PC-3 (cell line): ENCODE measurements at regions not wholly inside any gene's neighbourhood (a gene's known extent, or its start where the extent isn't known, plus 50 kb on each side); places are given as distances from the start of the nearest gene placed in this dataset.
"Not testable (repeated sequence)": the region's sequence is repeated elsewhere in the genome, so short reads cannot be mapped to it uniquely, and the experiment has no call there.

Experiments used
- ATAC-seq: fragments of 200-7000 bp; cut with Tn5 transposase; 2 replicates; pipeline ENCODE4 v1.9.1; 2020; ENCODE audit warnings: mild to moderate bottlenecking, moderate library complexity
- BruUV-seq: library from RNA; stranded (reverse); fragments of 400-500 nt; replicated peaks from 2 replicates; lab custom pipeline; 2021; lab: Mats Ljungman, UMichigan
- CTCF ChIA-PET: fragments of 300-600 bp; sonication (Branson Sonifier 250); formaldehyde crosslinking; loops from one replicate; lab custom pipeline; 2022; ENCODE audit warnings: antibody characterized with exemption; lab: Charles Lee
- POLR2A ChIA-PET: fragments of 300-600 bp; sonication (Branson Sonifier 250); formaldehyde crosslinking; loops from one replicate; lab custom pipeline; 2022; ENCODE audit warnings: antibody characterized with exemption; ENCODE audit not compliant: unreplicated experiment; lab: Charles Lee
- DNase-seq: peaks from one replicate; pipeline ENCODE4 v3.0.0-alpha.2; 2015
- H2AFZ ChIP-seq: fragments of 300-600 bp; sonication (generic); 2 replicates; pipeline ENCODE4 v1.6.0; 2016; ENCODE audit warnings: antibody characterized with exemption, low read length
- H3F3A ChIP-seq: fragments of 300-600 bp; sonication (generic); one replicate; pipeline ENCODE4 v1.6.0; 2017; ENCODE audit warnings: antibody characterized with exemption, low read length, control low read depth, mild to moderate bottlenecking; ENCODE audit not compliant: unreplicated experiment
- H3K27ac ChIP-seq: fragments of 300-600 bp; sonication (generic); 2 replicates; pipeline ENCODE4 v1.5.1; 2016; ENCODE audit warnings: mild to moderate bottlenecking, low read length
- H3K27me3 ChIP-seq: fragments of 300-600 bp; sonication (generic); 2 replicates; pipeline ENCODE4 v1.6.1; 2016; ENCODE audit warnings: low read length, mixed read lengths
- H3K36me3 ChIP-seq: fragments of 300-600 bp; sonication (generic); 2 replicates; pipeline ENCODE4 v1.6.1; 2016; ENCODE audit warnings: low read depth, mixed run types, low read length, mixed read lengths
- H3K4me1 ChIP-seq: fragments of 300-600 bp; sonication (generic); 2 replicates; pipeline ENCODE4 v1.5.1; 2016; ENCODE audit warnings: low read length; ENCODE audit not compliant: insufficient read depth
- H3K4me2 ChIP-seq: fragments of 300-600 bp; sonication (generic); 2 replicates; pipeline ENCODE4 v1.6.0; 2016; ENCODE audit warnings: low read length
- H3K4me3 ChIP-seq: fragments of 300-600 bp; sonication (generic); 2 replicates; pipeline ENCODE4 v1.5.1; 2016; ENCODE audit warnings: mild to moderate bottlenecking, low read length, mixed read lengths
- H3K79me2 ChIP-seq: fragments of 300-600 bp; sonication (generic); 2 replicates; pipeline ENCODE4 v1.6.1; 2017; ENCODE audit warnings: low read length, mixed read lengths
- H3K9ac ChIP-seq: fragments of 300-600 bp; sonication (generic); 2 replicates; pipeline ENCODE4 v1.6.0; 2016; ENCODE audit warnings: mild to moderate bottlenecking, low read length
- H3K9me2 ChIP-seq: fragments of 300-600 bp; sonication (generic); replicated peaks from 2 replicates; pipeline ENCODE4 v1.6.1; 2016; ENCODE audit warnings: mixed run types, low read length, mixed read lengths
- H3K9me3 ChIP-seq: fragments of 300-600 bp; sonication (generic); 2 replicates; pipeline ENCODE4 v1.6.1; 2016; ENCODE audit warnings: low read length, mixed read lengths
- H4K20me1 ChIP-seq: fragments of 300-600 bp; sonication (generic); 2 replicates; pipeline ENCODE4 v1.6.1; 2016; ENCODE audit warnings: low read length, mixed read lengths
- EZH2 ChIP-seq: fragments of 300-600 bp; sonication (generic); IDR thresholded peaks from one replicate; pipeline ENCODE4 v1.6.1; 2017; ENCODE audit warnings: antibody characterized with exemption, mild to moderate bottlenecking, low read length; ENCODE audit not compliant: unreplicated experiment
- EZH2phosphoT487 ChIP-seq: fragments of 300-600 bp; sonication (generic); IDR thresholded peaks from 2 replicates; pipeline ENCODE4 v1.6.1; 2018; ENCODE audit warnings: mild to moderate bottlenecking, antibody characterized with exemption, low read length, borderline replicate concordance
- intact Hi-C: fragments of 100-400 bp; cut with micrococcal nuclease; formaldehyde crosslinking; loops from 2 replicates; pipeline ENCODE4 v1.9.0; 2023
- TF ChIP-seq, protein P1 (sequence below): fragments of 300-600 bp; sonication (generic); conservative IDR thresholded peaks from 2 replicates; pipeline ENCODE4 v1.5.1; 2017; ENCODE audit warnings: antibody characterized with exemption, low read depth, mild to moderate bottlenecking, low read length

DNA sequence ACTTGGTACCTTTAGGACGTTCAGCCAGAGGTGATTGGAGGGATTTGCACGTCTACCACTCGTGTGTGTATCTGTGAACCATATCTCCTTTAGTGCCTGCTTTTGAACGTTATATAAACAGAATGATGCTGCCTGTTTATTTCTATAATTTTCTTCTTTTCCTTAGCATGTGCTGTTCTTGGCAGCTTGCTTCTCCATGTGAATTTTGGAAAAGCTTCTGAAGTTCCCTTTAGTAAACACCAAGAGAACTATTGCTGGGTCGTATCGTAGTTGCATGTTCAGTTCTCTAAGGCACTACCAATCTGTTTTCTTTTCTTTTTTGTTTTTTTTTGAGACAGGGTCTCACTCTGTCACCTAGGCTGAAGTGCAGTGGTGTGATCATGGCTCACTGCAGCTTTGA, 73.8 kb upstream of the FANCC start:
- H3K4me3 ChIP-seq, BruUV-seq, DNase-seq, H3K79me2 ChIP-seq, H2AFZ ChIP-seq, H3K9me2 ChIP-seq, H3K9ac ChIP-seq, H3K4me2 ChIP-seq, CTCF ChIA-PET, H3F3A ChIP-seq, H3K27ac ChIP-seq, H3K36me3 ChIP-seq, ATAC-seq, H3K27me3 ChIP-seq, intact Hi-C loops, H3K4me1 ChIP-seq, POLR2A ChIA-PET, H4K20me1 ChIP-seq, H3K9me3 ChIP-seq: not testable (repeated sequence)

DNA sequence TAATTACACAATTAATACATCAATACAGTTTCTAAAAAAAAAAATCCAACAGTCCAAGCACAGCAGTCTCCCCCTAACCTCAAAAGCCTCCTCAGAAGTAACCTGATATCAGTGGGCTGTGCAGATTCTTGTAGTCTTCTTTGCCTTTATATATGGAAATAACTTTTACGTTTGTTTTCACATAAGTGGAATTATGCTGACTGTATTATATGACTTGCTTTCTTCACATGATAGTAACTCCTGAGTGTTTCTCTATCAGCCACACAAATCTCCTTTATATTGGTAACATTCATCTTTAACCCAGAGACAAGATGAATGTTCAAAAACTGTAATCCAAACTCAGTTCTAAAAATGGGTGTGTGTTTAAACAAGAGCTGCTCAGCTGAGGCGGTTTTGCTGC, 71.9 kb upstream of the FANCC start:
- BruUV-seq, result no TSS peak
- CTCF ChIA-PET, result no interaction called here
- POLR2A ChIA-PET, result no interaction called here

GRCh38 chr9:95386843-95387242, 69.3 kb upstream of the FANCC start:
- TF ChIP-seq EZH2 (no peak), EZH2phosphoT487 (no peak)
- TF ChIP-seq, protein P1, sequence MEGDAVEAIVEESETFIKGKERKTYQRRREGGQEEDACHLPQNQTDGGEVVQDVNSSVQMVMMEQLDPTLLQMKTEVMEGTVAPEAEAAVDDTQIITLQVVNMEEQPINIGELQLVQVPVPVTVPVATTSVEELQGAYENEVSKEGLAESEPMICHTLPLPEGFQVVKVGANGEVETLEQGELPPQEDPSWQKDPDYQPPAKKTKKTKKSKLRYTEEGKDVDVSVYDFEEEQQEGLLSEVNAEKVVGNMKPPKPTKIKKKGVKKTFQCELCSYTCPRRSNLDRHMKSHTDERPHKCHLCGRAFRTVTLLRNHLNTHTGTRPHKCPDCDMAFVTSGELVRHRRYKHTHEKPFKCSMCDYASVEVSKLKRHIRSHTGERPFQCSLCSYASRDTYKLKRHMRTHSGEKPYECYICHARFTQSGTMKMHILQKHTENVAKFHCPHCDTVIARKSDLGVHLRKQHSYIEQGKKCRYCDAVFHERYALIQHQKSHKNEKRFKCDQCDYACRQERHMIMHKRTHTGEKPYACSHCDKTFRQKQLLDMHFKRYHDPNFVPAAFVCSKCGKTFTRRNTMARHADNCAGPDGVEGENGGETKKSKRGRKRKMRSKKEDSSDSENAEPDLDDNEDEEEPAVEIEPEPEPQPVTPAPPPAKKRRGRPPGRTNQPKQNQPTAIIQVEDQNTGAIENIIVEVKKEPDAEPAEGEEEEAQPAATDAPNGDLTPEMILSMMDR, result no peak
- H2AFZ ChIP-seq, result no peak overlapping the region
- no peaks in the 10 kb centered on the region for H4K20me1 ChIP-seq
- DNase-seq, result no peak
- no peaks in the 10 kb centered on the region for H3K9me3 ChIP-seq
- POLR2A ChIA-PET, result no interaction called here
- no peak overlapping the region for H3K9ac ChIP-seq
- no peak overlapping the region for H3K4me2 ChIP-seq
- H3K27me3 ChIP-seq, result no peaks in the 10 kb centered on the region
- no peaks in the 10 kb centered on the region for H3K36me3 ChIP-seq
- intact Hi-C loops, result no loop called here
- H3K27ac ChIP-seq, result no peak overlapping the region
- no peaks in the 10 kb centered on the region for H3K79me2 ChIP-seq
- no peaks in the 10 kb centered on the region for H3K9me2 ChIP-seq
- ATAC-seq, result no peak
- no peak overlapping the region for H3K4me3 ChIP-seq
- CTCF ChIA-PET, result no interaction called here
- BruUV-seq, result no TSS peak
- no peaks in the 10 kb centered on the region for H3F3A ChIP-seq
- peaks cover 22% of the 10 kb centered on the region for H3K4me1 ChIP-seq

More for the DNA sequence above, 71.9 kb upstream of the FANCC start:
- Histone ChIP-seq H3K36me3 (no peaks in the 10 kb centered on the region), H3K9me2 (no peaks in the 10 kb centered on the region), H4K20me1 (no peaks in the 10 kb centered on the region), H3K4me2 (no peak overlapping the region), H3K27ac (no peak overlapping the region), H3K4me3 (no peak overlapping the region), H3K9ac (no peak overlapping the region), H2AFZ (no peak overlapping the region), H3K27me3 (no peaks in the 10 kb centered on the region), H3F3A (no peaks in the 10 kb centered on the region), H3K9me3 (no peaks in the 10 kb centered on the region), H3K4me1 (no peaks in the 10 kb centered on the region), H3K79me2 (no peaks in the 10 kb centered on the region)
- TF ChIP-seq EZH2 (no peak), EZH2phosphoT487 (no peak)
- no peak for ATAC-seq
- intact Hi-C loops, result no loop called here
- no peak for DNase-seq

DNA sequence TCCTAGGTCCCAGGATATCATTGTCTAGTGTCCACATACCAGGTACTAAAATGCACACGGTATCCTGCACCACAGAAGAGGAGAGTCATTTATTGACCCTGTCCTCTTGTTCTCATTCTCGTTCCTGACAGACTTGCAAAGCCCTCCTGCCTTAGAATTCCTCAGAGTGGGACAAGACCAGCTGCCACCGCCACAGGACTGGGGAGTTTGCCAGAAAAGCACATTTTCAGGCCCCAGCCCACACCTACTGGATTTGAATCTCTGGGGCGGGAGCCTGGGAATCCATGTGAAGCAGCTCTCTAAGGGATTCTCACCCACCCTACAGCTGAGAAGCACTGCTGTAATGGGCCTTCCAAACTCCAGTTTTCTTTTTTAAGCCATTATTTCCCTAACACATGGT, 68.0 kb upstream of the FANCC start:
- H3K27me3 ChIP-seq, result no peaks in the 10 kb centered on the region
- no peaks in the 10 kb centered on the region for H3F3A ChIP-seq
- ATAC-seq (no peak), DNase-seq (no peak)
- BruUV-seq, result no TSS peak
- CTCF ChIA-PET, result no interaction called here
- no peak overlapping the region for H2AFZ ChIP-seq
- intact Hi-C loops, result no loop called here
- H3K36me3 ChIP-seq, result no peaks in the 10 kb centered on the region
- H3K4me3 ChIP-seq, result no peak overlapping the region
- peaks cover 32% of the 10 kb centered on the region for H3K4me1 ChIP-seq
- no peak overlapping the region for H3K9ac ChIP-seq
- H3K27ac ChIP-seq, result no peak overlapping the region
- POLR2A ChIA-PET, result no interaction called here
- no peak overlapping the region for H3K4me2 ChIP-seq
- no peaks in the 10 kb centered on the region for H3K9me2 ChIP-seq
- no peaks in the 10 kb centered on the region for H3K9me3 ChIP-seq
- no peaks in the 10 kb centered on the region for H3K79me2 ChIP-seq
- no peaks in the 10 kb centered on the region for H4K20me1 ChIP-seq
- no peak for TF ChIP-seq EZH2
- TF ChIP-seq, protein P1, result no peak
- TF ChIP-seq EZH2phosphoT487, result no peak
